PC-3 (cell line): ENCODE measurements at regions not wholly inside any gene's neighbourhood (a gene's known extent, or its start where the extent isn't known, plus 50 kb on each side); places are given as distances from the start of the nearest gene placed in this dataset.

ENCODE experiments used
- ATAC-seq: fragments of 200-7000 bp; cut with Tn5 transposase; 2 replicates; pipeline ENCODE4 v1.9.1; 2020; ENCODE audit warnings: mild to moderate bottlenecking, moderate library complexity
- BruUV-seq: library from RNA; stranded (reverse); fragments of 400-500 nt; replicated peaks from 2 replicates; lab custom pipeline; 2021; lab: Mats Ljungman, UMichigan
- CTCF ChIA-PET: fragments of 300-600 bp; sonication (Branson Sonifier 250); formaldehyde crosslinking; loops from one replicate; lab custom pipeline; 2022; ENCODE audit warnings: antibody characterized with exemption; lab: Charles Lee
- POLR2A ChIA-PET: fragments of 300-600 bp; sonication (Branson Sonifier 250); formaldehyde crosslinking; loops from one replicate; lab custom pipeline; 2022; ENCODE audit warnings: antibody characterized with exemption; ENCODE audit not compliant: unreplicated experiment; lab: Charles Lee
- DNase-seq: peaks from one replicate; pipeline ENCODE4 v3.0.0-alpha.2; 2015
- H2AFZ ChIP-seq: fragments of 300-600 bp; sonication (generic); 2 replicates; pipeline ENCODE4 v1.6.0; 2016; ENCODE audit warnings: antibody characterized with exemption, low read length
- H3F3A ChIP-seq: fragments of 300-600 bp; sonication (generic); one replicate; pipeline ENCODE4 v1.6.0; 2017; ENCODE audit warnings: antibody characterized with exemption, low read length, control low read depth, mild to moderate bottlenecking; ENCODE audit not compliant: unreplicated experiment
- H3K27ac ChIP-seq: fragments of 300-600 bp; sonication (generic); 2 replicates; pipeline ENCODE4 v1.5.1; 2016; ENCODE audit warnings: mild to moderate bottlenecking, low read length
- H3K27me3 ChIP-seq: fragments of 300-600 bp; sonication (generic); 2 replicates; pipeline ENCODE4 v1.6.1; 2016; ENCODE audit warnings: low read length, mixed read lengths
- H3K36me3 ChIP-seq: fragments of 300-600 bp; sonication (generic); 2 replicates; pipeline ENCODE4 v1.6.1; 2016; ENCODE audit warnings: low read depth, mixed run types, low read length, mixed read lengths
- H3K4me1 ChIP-seq: fragments of 300-600 bp; sonication (generic); 2 replicates; pipeline ENCODE4 v1.5.1; 2016; ENCODE audit warnings: low read length; ENCODE audit not compliant: insufficient read depth
- H3K4me2 ChIP-seq: fragments of 300-600 bp; sonication (generic); 2 replicates; pipeline ENCODE4 v1.6.0; 2016; ENCODE audit warnings: low read length
- H3K4me3 ChIP-seq: fragments of 300-600 bp; sonication (generic); 2 replicates; pipeline ENCODE4 v1.5.1; 2016; ENCODE audit warnings: mild to moderate bottlenecking, low read length, mixed read lengths
- H3K79me2 ChIP-seq: fragments of 300-600 bp; sonication (generic); 2 replicates; pipeline ENCODE4 v1.6.1; 2017; ENCODE audit warnings: low read length, mixed read lengths
- H3K9ac ChIP-seq: fragments of 300-600 bp; sonication (generic); 2 replicates; pipeline ENCODE4 v1.6.0; 2016; ENCODE audit warnings: mild to moderate bottlenecking, low read length
- H3K9me2 ChIP-seq: fragments of 300-600 bp; sonication (generic); replicated peaks from 2 replicates; pipeline ENCODE4 v1.6.1; 2016; ENCODE audit warnings: mixed run types, low read length, mixed read lengths
- H3K9me3 ChIP-seq: fragments of 300-600 bp; sonication (generic); 2 replicates; pipeline ENCODE4 v1.6.1; 2016; ENCODE audit warnings: low read length, mixed read lengths
- H4K20me1 ChIP-seq: fragments of 300-600 bp; sonication (generic); 2 replicates; pipeline ENCODE4 v1.6.1; 2016; ENCODE audit warnings: low read length, mixed read lengths
- EZH2 ChIP-seq: fragments of 300-600 bp; sonication (generic); IDR thresholded peaks from one replicate; pipeline ENCODE4 v1.6.1; 2017; ENCODE audit warnings: antibody characterized with exemption, mild to moderate bottlenecking, low read length; ENCODE audit not compliant: unreplicated experiment
- EZH2phosphoT487 ChIP-seq: fragments of 300-600 bp; sonication (generic); IDR thresholded peaks from 2 replicates; pipeline ENCODE4 v1.6.1; 2018; ENCODE audit warnings: mild to moderate bottlenecking, antibody characterized with exemption, low read length, borderline replicate concordance
- intact Hi-C: fragments of 100-400 bp; cut with micrococcal nuclease; formaldehyde crosslinking; loops from 2 replicates; pipeline ENCODE4 v1.9.0; 2023
- TF ChIP-seq, protein P1 (sequence below): fragments of 300-600 bp; sonication (generic); conservative IDR thresholded peaks from 2 replicates; pipeline ENCODE4 v1.5.1; 2017; ENCODE audit warnings: antibody characterized with exemption, low read depth, mild to moderate bottlenecking, low read length

DNA sequence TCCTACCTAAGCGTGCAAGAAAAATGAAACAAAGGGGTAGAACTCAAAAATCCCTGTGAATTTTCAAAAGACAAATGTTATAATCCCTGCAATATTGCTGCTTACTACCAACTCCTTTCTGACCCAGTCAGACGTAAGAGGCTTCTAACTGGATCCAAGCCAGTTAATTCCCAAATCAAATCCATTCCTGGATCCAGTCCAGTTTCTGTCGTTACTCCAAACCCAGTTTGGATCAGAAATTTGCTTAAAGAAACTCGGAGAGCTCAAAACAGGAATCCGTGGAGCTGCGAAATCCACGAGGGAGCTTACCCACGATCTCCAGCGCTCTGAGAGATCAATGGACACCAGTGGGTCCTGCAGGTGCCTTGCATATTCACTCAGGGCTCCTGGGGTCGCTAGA lies 62.8 kb upstream of the IKZF2 start:
- Histone ChIP-seq H3K4me3 (no peak overlapping the region), H3K4me2 (no peak overlapping the region), H3K9me3 (0 out of 2 replicates have a peak, but pooled peaks cover 4% of the 10 kb centered on the region), H3K27me3 (no peaks in the 10 kb centered on the region), H3K27ac (no peak overlapping the region), H3K9ac (no peak overlapping the region), H3K36me3 (no peaks in the 10 kb centered on the region), H3K79me2 (no peaks in the 10 kb centered on the region), H3K9me2 (no peaks in the 10 kb centered on the region), H4K20me1 (no peaks in the 10 kb centered on the region), H3K4me1 (peaks cover 12% of the 10 kb centered on the region), H3F3A (no peaks in the 10 kb centered on the region), H2AFZ (no peak overlapping the region)
- ATAC-seq (no peak), DNase-seq (no peak)
- intact Hi-C loops, result no loop called here
- ChIA-PET CTCF (no interaction called here), POLR2A (no interaction called here)
- no TSS peak for BruUV-seq
- TF ChIP-seq EZH2 (no peak), EZH2phosphoT487 (no peak)
- TF ChIP-seq, protein P1, sequence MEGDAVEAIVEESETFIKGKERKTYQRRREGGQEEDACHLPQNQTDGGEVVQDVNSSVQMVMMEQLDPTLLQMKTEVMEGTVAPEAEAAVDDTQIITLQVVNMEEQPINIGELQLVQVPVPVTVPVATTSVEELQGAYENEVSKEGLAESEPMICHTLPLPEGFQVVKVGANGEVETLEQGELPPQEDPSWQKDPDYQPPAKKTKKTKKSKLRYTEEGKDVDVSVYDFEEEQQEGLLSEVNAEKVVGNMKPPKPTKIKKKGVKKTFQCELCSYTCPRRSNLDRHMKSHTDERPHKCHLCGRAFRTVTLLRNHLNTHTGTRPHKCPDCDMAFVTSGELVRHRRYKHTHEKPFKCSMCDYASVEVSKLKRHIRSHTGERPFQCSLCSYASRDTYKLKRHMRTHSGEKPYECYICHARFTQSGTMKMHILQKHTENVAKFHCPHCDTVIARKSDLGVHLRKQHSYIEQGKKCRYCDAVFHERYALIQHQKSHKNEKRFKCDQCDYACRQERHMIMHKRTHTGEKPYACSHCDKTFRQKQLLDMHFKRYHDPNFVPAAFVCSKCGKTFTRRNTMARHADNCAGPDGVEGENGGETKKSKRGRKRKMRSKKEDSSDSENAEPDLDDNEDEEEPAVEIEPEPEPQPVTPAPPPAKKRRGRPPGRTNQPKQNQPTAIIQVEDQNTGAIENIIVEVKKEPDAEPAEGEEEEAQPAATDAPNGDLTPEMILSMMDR, result no peak

DNA sequence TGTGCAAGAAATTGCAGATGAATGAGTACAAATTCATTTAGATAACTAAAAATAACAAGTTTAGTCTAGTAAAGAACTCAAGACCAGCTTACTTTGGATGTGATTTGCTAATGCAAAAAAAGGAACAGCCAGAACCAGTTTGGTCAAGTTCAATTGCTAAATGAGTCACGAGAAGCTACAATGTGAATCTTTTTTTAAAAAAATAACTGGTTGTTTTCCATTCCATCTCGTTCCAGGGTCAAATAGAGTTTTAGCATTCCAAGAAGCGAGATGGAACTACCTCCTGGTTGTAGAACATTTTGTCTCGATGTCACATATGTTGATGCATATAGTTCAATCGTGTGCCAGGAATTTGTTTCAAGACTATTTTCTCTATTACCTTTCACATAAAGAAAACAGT lies 65.0 kb upstream of the IKZF2 start:
- H3K4me2 ChIP-seq, result peak overlapping the region; percentile 20; the same call in 1 of the 2 replicates
- no peaks in the 10 kb centered on the region for H3K36me3 ChIP-seq
- peaks cover 12% of the 10 kb centered on the region for H3K4me1 ChIP-seq
- 0 out of 2 replicates have a peak, but pooled peaks cover 2% of the 10 kb centered on the region for H3K9me3 ChIP-seq
- H3K27me3 ChIP-seq, result no peaks in the 10 kb centered on the region
- BruUV-seq, result no TSS peak
- no peak overlapping the region for H3K4me3 ChIP-seq
- H4K20me1 ChIP-seq, result no peaks in the 10 kb centered on the region
- peak; percentile 67 for DNase-seq
- H2AFZ ChIP-seq, result 0 out of 2 replicates have a peak overlapping the region, but pooled peaks have one; percentile 13
- no peaks in the 10 kb centered on the region for H3K79me2 ChIP-seq
- no peak overlapping the region for H3K9ac ChIP-seq
- no peaks in the 10 kb centered on the region for H3K9me2 ChIP-seq
- CTCF ChIA-PET, result no interaction called here
- no peak for TF ChIP-seq EZH2
- TF ChIP-seq, protein P1, result no peak
- no peak for TF ChIP-seq EZH2phosphoT487
- no peak overlapping the region for H3K27ac ChIP-seq
- H3F3A ChIP-seq, result no peaks in the 10 kb centered on the region
- POLR2A ChIA-PET, result no interaction called here
- intact Hi-C loops, result no loop called here
- no peak for ATAC-seq

DNA sequence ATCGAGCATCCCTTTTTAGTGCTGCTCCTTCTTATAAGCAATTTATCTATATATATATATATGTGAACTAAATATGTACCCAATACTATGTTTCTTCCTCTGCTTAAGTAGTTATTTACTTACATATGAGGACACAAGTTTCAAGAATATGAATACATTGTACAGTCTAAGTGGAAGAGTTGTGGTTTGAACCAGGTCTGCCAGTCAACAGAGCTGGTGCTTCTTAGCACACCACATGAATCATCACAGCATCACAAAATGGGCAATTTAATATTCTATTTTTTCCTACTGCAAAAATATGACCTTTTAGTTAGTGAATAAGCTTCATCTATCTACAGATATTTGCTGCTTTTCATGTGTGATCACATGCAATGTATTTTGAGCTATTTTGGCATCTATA lies 64.4 kb upstream of the SPAG16 start:
- Histone ChIP-seq H3K4me2 (no peak overlapping the region), H3K27me3 (no peaks in the 10 kb centered on the region), H3K36me3 (no peaks in the 10 kb centered on the region), H2AFZ (no peak overlapping the region), H3K4me3 (no peak overlapping the region), H3F3A (no peaks in the 10 kb centered on the region), H3K9me3 (no peaks in the 10 kb centered on the region), H3K79me2 (no peaks in the 10 kb centered on the region), H4K20me1 (no peaks in the 10 kb centered on the region), H3K9ac (no peak overlapping the region), H3K9me2 (no peaks in the 10 kb centered on the region), H3K27ac (no peak overlapping the region), H3K4me1 (peaks cover 17% of the 10 kb centered on the region)
- intact Hi-C loops, result no loop called here
- POLR2A ChIA-PET, result no interaction called here
- DNase-seq (no peak), ATAC-seq (no peak)
- CTCF ChIA-PET, result no interaction called here
- no TSS peak for BruUV-seq
- TF ChIP-seq, protein P1, result no peak
- TF ChIP-seq EZH2 (no peak), EZH2phosphoT487 (no peak)
